Retinal pigment epithelial cell (primary cell): ENCODE measurements at regions not wholly inside any gene's neighbourhood (a gene's known extent, or its start where the extent isn't known, plus 50 kb on each side); places are given as distances from the start of the nearest gene placed in this dataset.

Experiments used
- DNase-seq: peaks from one replicate; pipeline ENCODE4 v3.0.0-alpha.2; 2010; ENCODE audit warnings: low read depth
- H3K4me3 ChIP-seq: 2 replicates; pipeline ENCODE4 v1.5.1; 2011; ENCODE audit warnings: mild to moderate bottlenecking, low read length, control low read depth, moderate library complexity
- CTCF ChIP-seq: conservative IDR thresholded peaks from 2 replicates; pipeline ENCODE4 v1.5.1; 2011; ENCODE audit warnings: low read depth, low read length, control low read depth, inconsistent platforms

DNA sequence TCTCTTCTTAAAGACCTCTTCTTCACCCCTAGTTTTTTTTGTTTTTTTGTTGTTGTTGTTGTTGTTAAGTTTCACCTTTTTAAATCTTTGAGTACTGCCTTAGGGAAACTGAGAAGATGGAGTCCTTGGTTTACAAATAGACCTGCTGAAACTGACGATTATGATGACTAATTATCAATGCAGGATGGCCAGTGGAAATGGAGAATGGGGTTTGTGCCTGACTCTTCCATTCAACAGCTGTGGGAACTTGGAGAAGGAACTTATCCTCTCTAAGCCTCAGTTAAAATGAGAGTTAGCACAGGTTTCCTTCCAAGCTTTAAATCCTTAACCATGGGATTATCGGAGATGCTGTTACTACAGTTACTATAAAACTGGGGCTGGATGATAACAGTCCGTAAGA, 66.7 kb upstream of the PNMA1 start:
- no peak for TF ChIP-seq CTCF
- no peak for DNase-seq
- H3K4me3 ChIP-seq: no peak overlapping the region

DNA sequence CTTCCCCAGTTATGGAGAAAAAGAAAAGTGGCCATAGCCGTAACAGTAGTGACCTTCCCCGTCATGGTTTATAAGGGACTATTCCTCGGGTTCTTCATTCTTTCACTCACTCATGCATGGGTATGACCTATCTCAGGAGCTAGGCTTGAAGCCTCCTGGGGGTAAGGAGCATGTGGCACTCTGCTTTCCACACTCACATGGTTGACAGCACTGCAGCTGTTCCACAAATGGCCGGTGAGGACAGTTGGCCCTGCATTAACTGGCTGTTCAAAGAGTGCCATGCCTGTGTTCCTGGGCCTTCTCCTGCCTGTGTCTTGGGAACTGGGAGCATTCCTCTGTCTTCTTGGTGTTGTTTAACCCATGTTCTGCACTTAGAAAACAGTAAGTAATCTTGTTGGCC, 66.2 kb upstream of the PNMA1 start:
- TF ChIP-seq CTCF: no peak
- H3K4me3 ChIP-seq: no peak overlapping the region
- no peak for DNase-seq

DNA sequence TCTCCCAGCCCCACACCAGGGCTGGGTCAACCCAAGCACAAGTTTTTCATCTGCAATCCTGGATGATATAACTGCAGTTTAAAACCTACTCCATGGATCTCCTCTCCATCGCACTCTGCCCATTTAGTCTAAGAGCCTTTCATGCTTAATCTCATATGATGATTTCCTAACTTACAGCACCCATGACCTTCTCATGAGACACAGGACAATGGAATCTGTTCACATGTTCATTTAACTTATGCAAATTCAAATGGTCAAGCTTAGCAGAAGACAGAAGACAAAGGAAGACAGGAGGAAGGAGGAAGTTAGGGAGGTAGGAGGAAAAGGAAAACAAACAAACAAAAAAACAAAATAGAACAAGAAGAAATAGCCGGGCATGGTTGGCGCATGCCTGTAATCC, 64.6 kb upstream of the PNMA1 start:
- H3K4me3 ChIP-seq: no peak overlapping the region
- TF ChIP-seq CTCF: no peak
- DNase-seq: no peak

DNA sequence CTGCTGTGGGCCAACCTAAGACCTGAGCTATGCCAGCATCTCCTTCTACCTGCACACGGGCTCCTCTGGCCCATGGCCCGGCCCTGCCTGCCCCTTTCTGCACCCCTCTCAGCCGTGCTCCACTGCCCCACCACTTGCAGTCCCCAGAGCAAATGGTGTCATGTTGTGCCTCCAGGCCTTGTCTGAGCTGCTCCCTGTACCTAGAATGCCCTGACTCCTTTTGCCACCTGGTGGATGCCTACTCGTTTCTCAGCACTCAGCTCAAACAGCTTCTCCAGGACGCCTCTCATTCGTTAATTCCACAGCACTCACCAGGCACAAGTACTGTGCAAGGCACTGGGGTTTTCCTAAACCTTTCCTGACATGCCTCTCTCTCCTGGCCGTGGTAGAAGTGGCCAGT, 63.2 kb upstream of the PNMA1 start:
- H3K4me3 ChIP-seq: no peak overlapping the region
- TF ChIP-seq CTCF: peak; percentile 28
- DNase-seq: no peak

GRCh38 chr14:73776194-73776537, 62.0 kb upstream of the PNMA1 start:
- TF ChIP-seq CTCF: no peak
- DNase-seq: no peak
- H3K4me3 ChIP-seq: no peak overlapping the region

DNA sequence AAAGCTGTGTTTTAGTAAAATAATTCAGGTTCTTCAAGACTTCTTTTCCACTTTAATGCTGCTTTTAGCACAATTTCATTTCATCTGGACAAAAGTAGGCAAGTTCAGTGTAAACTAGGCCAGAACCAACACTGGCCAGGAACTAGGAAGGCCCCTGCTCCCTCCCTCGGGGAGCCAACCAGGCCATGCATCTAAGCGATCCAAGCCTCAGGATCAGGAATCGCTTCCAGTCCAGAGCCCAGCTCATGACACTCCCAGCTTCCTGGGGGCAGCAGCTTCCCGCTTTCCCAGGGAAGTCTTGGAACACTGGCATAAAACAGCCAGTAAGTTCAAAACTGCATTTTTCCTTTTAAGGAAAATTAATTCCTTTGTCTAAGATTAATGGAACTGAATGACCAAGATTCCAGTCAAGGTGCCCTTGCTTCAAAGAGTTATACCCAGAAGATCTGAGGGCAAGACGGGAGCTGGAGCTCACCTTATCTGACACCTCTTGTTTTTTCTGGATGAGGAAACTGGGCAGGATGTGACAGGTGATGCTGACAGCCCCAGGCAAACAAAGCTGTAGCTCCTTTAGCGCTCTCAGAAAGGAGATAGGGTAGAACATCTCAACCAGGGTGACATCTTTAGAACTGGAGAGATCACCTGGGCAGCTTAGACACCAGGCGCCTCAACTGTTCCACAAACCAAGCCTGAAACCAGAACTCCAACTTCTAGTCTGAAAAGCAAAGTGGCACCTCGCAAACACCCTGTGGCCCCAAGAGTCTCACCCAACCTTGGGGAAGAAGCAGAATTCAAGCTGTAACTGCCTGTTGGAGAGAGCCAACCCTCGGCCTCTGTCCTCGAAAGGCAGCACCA, 61.4 kb upstream of the PNMA1 start:
- TF ChIP-seq CTCF: no peak
- no peak for DNase-seq
- no peak overlapping the region for H3K4me3 ChIP-seq

DNA sequence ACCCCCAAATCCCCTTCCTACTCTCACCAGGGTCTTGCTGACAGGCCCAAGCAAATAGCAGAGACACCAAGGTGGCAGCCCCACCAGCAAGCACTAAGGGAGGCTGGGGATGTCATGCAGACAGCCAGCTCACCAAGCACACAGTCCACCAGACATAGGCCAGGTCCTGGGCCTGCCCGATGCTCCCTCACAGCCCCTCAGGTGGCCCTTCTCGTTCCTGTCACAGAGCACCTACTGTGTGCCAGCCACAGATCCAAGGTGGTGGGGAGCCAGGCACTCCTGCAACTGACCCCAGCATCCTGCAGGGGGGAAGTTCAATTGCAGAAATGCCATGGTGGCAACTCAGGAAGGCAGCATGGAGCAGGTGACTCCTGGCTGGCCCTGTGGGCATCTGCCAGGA, 60.5 kb upstream of the PNMA1 start:
- no peak overlapping the region for H3K4me3 ChIP-seq
- TF ChIP-seq CTCF: no peak
- DNase-seq: no peak
